SK-N-MC (cell line): ENCODE measurements at regions not wholly inside any gene's neighbourhood (a gene's known extent, or its start where the extent isn't known, plus 50 kb on each side); places are given as distances from the start of the nearest gene placed in this dataset.

ENCODE experiments used
- DNase-seq: peaks from one replicate; pipeline ENCODE4 v3.0.0-alpha.2; 2011; ENCODE audit warnings: low read depth, low spot score
- H3K27ac ChIP-seq: fragments of 200-600 bp; sonication (generic); 2 replicates; pipeline ENCODE4 v1.5.1; 2016; ENCODE audit warnings: mixed run types
- H3K36me3 ChIP-seq: fragments of 200-600 bp; sonication (generic); 2 replicates; pipeline ENCODE4 v1.6.1; 2017; ENCODE audit warnings: antibody characterized with exemption, low read length, mixed read lengths; ENCODE audit not compliant: insufficient read depth
- H3K4me3 ChIP-seq: fragments of 200-600 bp; sonication (generic); 2 replicates; pipeline ENCODE4 v1.5.1; 2016
- H3K9ac ChIP-seq: fragments of 200-600 bp; sonication (generic); 2 replicates; pipeline ENCODE4 v1.8.0; 2017; ENCODE audit warnings: mixed run types, mixed read lengths; ENCODE audit not compliant: insufficient read length
- H3K9me3 ChIP-seq: fragments of 200-600 bp; sonication (generic); 2 replicates; pipeline ENCODE4 v1.6.1; 2017; ENCODE audit warnings: low read depth, mild to moderate bottlenecking, antibody characterized with exemption, low read length, moderate library complexity, mixed read lengths
- EZH2 ChIP-seq: fragments of 200-600 bp; sonication (generic); IDR thresholded peaks from one replicate; pipeline ENCODE4 v1.6.1; 2017; ENCODE audit warnings: antibody characterized with exemption
- FOXP2 ChIP-seq: optimal IDR thresholded peaks from 2 replicates; pipeline ENCODE3; 2011; ENCODE audit warnings: mild to moderate bottlenecking, moderate library complexity; ENCODE audit not compliant: insufficient read depth; ENCODE audit errors: extremely low read length, control extremely low read depth
- POLR2AphosphoS5 ChIP-seq: IDR thresholded peaks from 2 replicates; pipeline ENCODE4 v1.6.1; 2012; ENCODE audit warnings: mild to moderate bottlenecking, low read depth, low read length, borderline replicate concordance

GRCh38 chr20:57895161-57895855 is 185.5 kb upstream of the PMEPA1 start:
- Histone ChIP-seq H3K27ac (no peak overlapping the region), H3K4me3 (no peak overlapping the region), H3K9me3 (no peaks in the 10 kb centered on the region), H3K36me3 (no peaks in the 10 kb centered on the region), H3K9ac (no peak overlapping the region)
- no peak for TF ChIP-seq FOXP2
- TF ChIP-seq POLR2AphosphoS5: no peak
- TF ChIP-seq EZH2: no peak
- no peak for DNase-seq

DNA sequence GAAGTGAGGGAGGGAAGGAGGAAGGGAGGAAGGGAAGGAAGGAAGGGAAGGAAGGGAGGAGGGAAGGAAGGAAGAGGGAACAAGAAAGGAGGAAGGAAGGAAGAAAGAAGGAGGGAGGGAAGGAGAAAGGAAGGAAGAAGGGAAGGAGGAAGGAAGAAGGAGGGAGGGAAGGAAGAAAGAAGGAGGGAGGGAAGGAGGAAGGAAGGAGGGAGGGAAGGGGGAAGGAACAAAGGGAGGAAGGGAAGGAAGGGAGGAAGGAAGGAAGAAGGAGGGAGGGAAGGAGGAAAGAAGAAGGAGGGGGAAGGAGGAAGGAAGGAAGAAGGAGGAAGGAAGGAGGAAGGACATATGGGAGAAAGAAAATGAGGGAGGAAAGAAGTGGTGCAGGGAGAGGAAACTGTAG is 184.7 kb upstream of the PMEPA1 start:
- TF ChIP-seq POLR2AphosphoS5 (no peak), EZH2 (no peak), FOXP2 (no peak)
- Histone ChIP-seq H3K27ac (no peak overlapping the region), H3K36me3 (no peaks in the 10 kb centered on the region), H3K4me3 (no peak overlapping the region), H3K9ac (no peak overlapping the region), H3K9me3 (no peaks in the 10 kb centered on the region)
- no peak for DNase-seq

GRCh38 chr20:57894096-57894495 is 184.3 kb upstream of the PMEPA1 start:
- Histone ChIP-seq H3K27ac (no peak overlapping the region), H3K36me3 (no peaks in the 10 kb centered on the region)
- TF ChIP-seq FOXP2 (no peak), POLR2AphosphoS5 (no peak)

GRCh38 chr20:57893366-57893999 is 183.7 kb upstream of the PMEPA1 start:
- Histone ChIP-seq H3K27ac (no peak overlapping the region), H3K9me3 (no peaks in the 10 kb centered on the region), H3K4me3 (no peak overlapping the region), H3K9ac (no peak overlapping the region), H3K36me3 (no peaks in the 10 kb centered on the region)
- TF ChIP-seq FOXP2 (no peak), EZH2 (no peak), POLR2AphosphoS5 (no peak)
- no peak for DNase-seq

More at GRCh38 chr20:57894096-57894495, 184.3 kb upstream of the PMEPA1 start:
- no peak for DNase-seq
- Histone ChIP-seq H3K9ac (no peak overlapping the region), H3K4me3 (no peak overlapping the region), H3K9me3 (no peaks in the 10 kb centered on the region)

DNA sequence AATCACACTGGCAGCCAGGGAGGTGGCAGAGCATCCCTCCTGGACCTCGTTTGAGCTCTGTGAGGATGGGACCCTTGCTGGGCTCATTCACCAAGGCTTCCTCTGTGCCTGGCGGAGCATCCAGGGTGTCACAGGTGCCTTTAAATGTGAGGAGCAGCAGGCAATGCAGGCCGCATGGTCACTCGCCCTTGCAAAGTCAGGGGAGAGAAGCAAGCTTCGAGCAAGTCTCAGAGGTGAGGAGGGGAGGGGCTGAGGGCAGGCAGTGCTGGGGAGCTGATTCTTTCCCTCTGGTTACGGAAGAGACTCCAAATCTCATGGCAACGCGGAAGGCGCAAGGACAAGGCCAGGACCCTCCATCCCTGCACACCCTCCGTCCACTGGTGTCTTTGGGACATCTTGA is 182.7 kb upstream of the PMEPA1 start:
- H3K4me3 ChIP-seq: no peak overlapping the region
- H3K9me3 ChIP-seq: no peaks in the 10 kb centered on the region
- no peak for DNase-seq
- no peak overlapping the region for H3K9ac ChIP-seq
- H3K36me3 ChIP-seq: no peaks in the 10 kb centered on the region
- no peak overlapping the region for H3K27ac ChIP-seq
- no peak for TF ChIP-seq POLR2AphosphoS5
- no peak for TF ChIP-seq EZH2
- TF ChIP-seq FOXP2: no peak

GRCh38 chr20:57891014-57891413 is 181.2 kb upstream of the PMEPA1 start:
- H3K36me3 ChIP-seq: no peaks in the 10 kb centered on the region
- H3K9me3 ChIP-seq: no peaks in the 10 kb centered on the region
- H3K27ac ChIP-seq: no peak overlapping the region
- no peak overlapping the region for H3K9ac ChIP-seq
- no peak overlapping the region for H3K4me3 ChIP-seq
- no peak for DNase-seq
- TF ChIP-seq EZH2 (no peak), POLR2AphosphoS5 (no peak), FOXP2 (no peak)

DNA sequence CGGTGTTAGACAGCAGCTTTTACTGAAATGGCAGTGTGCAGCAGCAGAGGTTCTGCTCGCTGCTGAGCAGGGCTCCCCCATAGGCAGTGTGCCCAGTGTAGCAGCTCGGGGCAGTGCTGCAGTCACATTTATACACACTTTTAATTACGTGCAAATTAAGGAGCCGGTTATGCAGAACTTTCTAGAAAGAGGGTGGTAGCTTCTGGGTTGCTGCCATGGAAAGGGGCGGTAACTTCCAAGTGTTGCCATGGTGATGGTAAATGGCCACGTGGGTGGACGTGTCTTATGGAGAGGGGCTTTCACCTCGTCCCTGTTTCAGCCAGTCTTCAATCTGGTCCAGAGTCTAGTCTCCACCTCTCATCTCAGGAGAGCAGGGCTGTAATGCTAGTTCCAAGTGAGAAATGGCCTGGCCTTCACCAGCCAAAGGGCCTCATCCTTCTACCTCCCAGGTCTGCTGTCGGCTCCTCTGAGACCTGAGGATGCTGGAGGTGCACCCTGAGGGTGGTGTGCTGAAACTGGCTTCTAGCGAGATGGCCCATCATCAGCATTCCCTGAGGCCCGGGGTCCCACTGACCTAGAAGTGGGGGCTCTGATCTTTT is 180.5 kb upstream of the PMEPA1 start:
- no peak for TF ChIP-seq POLR2AphosphoS5
- no peak for TF ChIP-seq FOXP2
- no peak for TF ChIP-seq EZH2
- no peaks in the 10 kb centered on the region for H3K9me3 ChIP-seq
- no peak overlapping the region for H3K27ac ChIP-seq
- DNase-seq: no peak
- H3K36me3 ChIP-seq: no peaks in the 10 kb centered on the region
- no peak overlapping the region for H3K4me3 ChIP-seq
- no peak overlapping the region for H3K9ac ChIP-seq

DNA sequence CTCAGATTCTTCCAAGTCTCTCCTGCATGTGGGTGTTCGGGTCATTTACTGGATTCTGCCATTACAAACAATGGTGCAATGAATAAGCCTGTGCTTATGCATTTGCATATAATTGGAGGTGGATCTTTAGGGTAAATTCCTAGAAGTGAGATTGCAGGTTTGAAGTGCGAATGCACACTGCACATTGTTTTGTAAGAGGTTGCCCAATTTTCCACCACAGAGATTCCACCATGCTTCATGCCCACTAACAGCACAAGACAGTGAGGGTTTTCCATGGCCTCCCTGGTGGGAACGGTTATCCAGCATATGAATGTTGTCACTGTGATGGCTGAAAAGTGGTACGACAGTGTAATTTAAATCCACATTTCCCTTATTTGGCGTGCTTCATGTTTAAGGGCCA is 178.8 kb upstream of the PMEPA1 start:
- H3K9ac ChIP-seq: no peak overlapping the region
- no peak for DNase-seq
- TF ChIP-seq POLR2AphosphoS5: no peak
- TF ChIP-seq EZH2: no peak
- no peak for TF ChIP-seq FOXP2
- H3K27ac ChIP-seq: no peak overlapping the region
- no peaks in the 10 kb centered on the region for H3K36me3 ChIP-seq
- H3K4me3 ChIP-seq: no peak overlapping the region
- H3K9me3 ChIP-seq: no peaks in the 10 kb centered on the region
